ENCODE measurements at regions not wholly inside any gene's neighbourhood (a gene's known extent, or its start where the extent isn't known, plus 50 kb on each side); places are given as distances from the start of the nearest gene placed in this dataset.

DNA sequence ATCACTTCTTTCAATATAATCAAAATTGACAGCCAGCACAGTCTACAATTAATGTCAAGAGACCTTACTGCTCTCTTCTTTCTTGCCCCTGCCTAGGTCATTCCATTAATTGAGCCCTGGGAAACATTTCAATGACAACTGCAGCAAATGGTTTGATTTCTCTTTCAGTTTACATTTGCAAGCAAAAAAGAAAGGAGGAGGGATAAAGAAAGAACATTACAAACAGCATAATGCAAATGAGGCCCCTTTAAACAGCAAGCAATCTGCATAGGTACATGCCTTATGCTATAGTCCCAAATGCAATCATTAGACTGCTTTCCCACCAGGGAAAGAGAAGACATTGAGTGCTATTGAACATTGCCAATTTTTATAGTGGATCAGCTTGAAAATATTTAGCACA, 655.0 kb upstream of the CDH2 start:
- DNase-seq (ENCODE audit: low spot score) = no peak
- no peak overlapping the region for H3K4me3 ChIP-seq
- H3K36me3 ChIP-seq = no peaks in the 10 kb centered on the region
- no peaks in the 10 kb centered on the region for H3F3A ChIP-seq (ENCODE audit: low read depth)
- H3K9me3 ChIP-seq (ENCODE audit: low read depth) = no peaks in the 10 kb centered on the region
- TF ChIP-seq EZH2 (IDR thresholded peaks at IDR 0.05) (no peak), EZH2phosphoT487 (IDR thresholded peaks at IDR 0.05) (no peak)
- TF ChIP-seq, protein P1, sequence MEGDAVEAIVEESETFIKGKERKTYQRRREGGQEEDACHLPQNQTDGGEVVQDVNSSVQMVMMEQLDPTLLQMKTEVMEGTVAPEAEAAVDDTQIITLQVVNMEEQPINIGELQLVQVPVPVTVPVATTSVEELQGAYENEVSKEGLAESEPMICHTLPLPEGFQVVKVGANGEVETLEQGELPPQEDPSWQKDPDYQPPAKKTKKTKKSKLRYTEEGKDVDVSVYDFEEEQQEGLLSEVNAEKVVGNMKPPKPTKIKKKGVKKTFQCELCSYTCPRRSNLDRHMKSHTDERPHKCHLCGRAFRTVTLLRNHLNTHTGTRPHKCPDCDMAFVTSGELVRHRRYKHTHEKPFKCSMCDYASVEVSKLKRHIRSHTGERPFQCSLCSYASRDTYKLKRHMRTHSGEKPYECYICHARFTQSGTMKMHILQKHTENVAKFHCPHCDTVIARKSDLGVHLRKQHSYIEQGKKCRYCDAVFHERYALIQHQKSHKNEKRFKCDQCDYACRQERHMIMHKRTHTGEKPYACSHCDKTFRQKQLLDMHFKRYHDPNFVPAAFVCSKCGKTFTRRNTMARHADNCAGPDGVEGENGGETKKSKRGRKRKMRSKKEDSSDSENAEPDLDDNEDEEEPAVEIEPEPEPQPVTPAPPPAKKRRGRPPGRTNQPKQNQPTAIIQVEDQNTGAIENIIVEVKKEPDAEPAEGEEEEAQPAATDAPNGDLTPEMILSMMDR (IDR thresholded peaks at IDR 0.05) = no peak
- no peaks in the 10 kb centered on the region for H3K27me3 Mint-ChIP-seq (ENCODE audit: insufficient read depth, low read depth)
- no peaks in the 10 kb centered on the region for H4K20me1 ChIP-seq (ENCODE audit: low read depth)
- H3K27me3 ChIP-seq = no peaks in the 10 kb centered on the region
- H3K9ac ChIP-seq = no peak overlapping the region
- H3K4me2 ChIP-seq = no peak overlapping the region
- no peak overlapping the region for H3K27ac Mint-ChIP-seq
- H3K4me3 Mint-ChIP-seq = no peak overlapping the region
- no peaks in the 10 kb centered on the region for H3K36me3 Mint-ChIP-seq
- H3K9me3 Mint-ChIP-seq = no peaks in the 10 kb centered on the region
- no peaks in the 10 kb centered on the region for H3K79me2 ChIP-seq (ENCODE audit: low read depth)
- H3K27ac ChIP-seq = no peak overlapping the region
- H2AFZ ChIP-seq (replicated peaks) = no peak overlapping the region
- H3K4me1 Mint-ChIP-seq = peaks cover 8% of the 10 kb centered on the region
- H3K4me1 ChIP-seq = peaks cover 23% of the 10 kb centered on the region

DNA sequence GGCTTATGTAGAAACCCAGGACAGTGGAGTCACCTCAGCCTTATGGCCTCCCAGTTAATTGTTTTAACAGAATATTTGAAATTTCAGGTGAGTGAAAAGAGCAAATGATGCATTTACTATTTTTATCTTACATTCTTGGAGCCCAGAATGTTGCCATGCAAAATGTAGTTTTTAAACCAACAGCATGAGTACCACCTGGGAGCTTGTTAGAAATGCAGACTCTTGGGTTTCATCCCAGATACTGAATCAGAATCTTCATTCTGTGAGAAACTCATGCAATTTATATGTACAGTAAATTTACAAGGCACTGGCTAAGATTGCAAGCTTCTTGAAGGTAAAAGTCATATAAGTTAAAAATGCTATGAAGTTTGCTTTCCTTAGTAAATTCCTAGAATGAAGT, 654.5 kb upstream of the CDH2 start:
- Mint-ChIP-seq H3K9me3 (no peaks in the 10 kb centered on the region), H3K4me1 (peaks cover 8% of the 10 kb centered on the region), H3K27me3 (ENCODE audit: insufficient read depth, low read depth) (no peaks in the 10 kb centered on the region), H3K4me3 (no peak overlapping the region), H3K27ac (no peak overlapping the region), H3K36me3 (no peaks in the 10 kb centered on the region)
- Histone ChIP-seq H3K27me3 (no peaks in the 10 kb centered on the region), H3F3A (ENCODE audit: low read depth) (no peaks in the 10 kb centered on the region), H3K4me3 (no peak overlapping the region), H3K79me2 (ENCODE audit: low read depth) (no peaks in the 10 kb centered on the region), H3K4me2 (no peak overlapping the region), H3K9me3 (ENCODE audit: low read depth) (no peaks in the 10 kb centered on the region), H3K9ac (no peak overlapping the region), H3K27ac (no peak overlapping the region), H4K20me1 (ENCODE audit: low read depth) (no peaks in the 10 kb centered on the region), H3K4me1 (peaks cover 23% of the 10 kb centered on the region), H2AFZ (replicated peaks) (no peak overlapping the region), H3K36me3 (no peaks in the 10 kb centered on the region)
- DNase-seq (ENCODE audit: low spot score) = no peak
- no peak for TF ChIP-seq EZH2 (IDR thresholded peaks at IDR 0.05)
- TF ChIP-seq EZH2phosphoT487 (IDR thresholded peaks at IDR 0.05) = no peak
- TF ChIP-seq, protein P1 (IDR thresholded peaks at IDR 0.05) = no peak

DNA sequence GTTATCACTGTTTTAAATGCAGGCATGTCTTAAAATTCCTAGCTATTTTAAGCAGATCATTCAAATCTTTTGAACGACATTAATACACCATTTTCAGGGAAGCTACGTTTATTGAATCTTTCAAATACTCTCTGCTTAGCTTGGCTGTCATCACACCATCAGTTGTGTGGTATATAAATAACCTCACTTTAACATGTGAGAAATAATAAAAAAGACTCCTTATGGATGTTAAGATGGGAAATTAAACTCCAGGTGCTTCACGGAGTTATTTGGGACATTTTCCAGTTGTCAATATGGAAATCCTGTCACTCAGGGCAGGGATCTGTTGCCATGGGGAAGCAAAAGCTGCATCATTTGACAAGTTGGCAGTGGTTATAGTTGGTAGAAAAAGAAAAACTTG, 649.2 kb upstream of the CDH2 start:
- H3K27ac ChIP-seq = no peak overlapping the region
- peaks cover 23% of the 10 kb centered on the region for H3K4me1 ChIP-seq
- no peak for TF ChIP-seq EZH2 (IDR thresholded peaks at IDR 0.05)
- TF ChIP-seq, protein P1 (IDR thresholded peaks at IDR 0.05) = no peak
- H3K27me3 Mint-ChIP-seq (ENCODE audit: insufficient read depth, low read depth) = no peaks in the 10 kb centered on the region
- H3K4me3 ChIP-seq = no peak overlapping the region
- peaks cover 10% of the 10 kb centered on the region for H3K4me1 Mint-ChIP-seq
- no peaks in the 10 kb centered on the region for H3K36me3 Mint-ChIP-seq
- H3K9me3 Mint-ChIP-seq = no peaks in the 10 kb centered on the region
- no peak overlapping the region for H3K4me3 Mint-ChIP-seq
- H3K27me3 ChIP-seq = no peaks in the 10 kb centered on the region
- no peaks in the 10 kb centered on the region for H3K9me3 ChIP-seq (ENCODE audit: low read depth)
- no peak overlapping the region for H3K4me2 ChIP-seq
- H2AFZ ChIP-seq (replicated peaks) = no peak overlapping the region
- no peak overlapping the region for H3K27ac Mint-ChIP-seq
- no peaks in the 10 kb centered on the region for H3K79me2 ChIP-seq (ENCODE audit: low read depth)
- no peaks in the 10 kb centered on the region for H4K20me1 ChIP-seq (ENCODE audit: low read depth)
- no peak overlapping the region for H3K9ac ChIP-seq
- H3F3A ChIP-seq (ENCODE audit: low read depth) = no peaks in the 10 kb centered on the region
- H3K36me3 ChIP-seq = no peaks in the 10 kb centered on the region
- no peak for DNase-seq (ENCODE audit: low spot score)

DNA sequence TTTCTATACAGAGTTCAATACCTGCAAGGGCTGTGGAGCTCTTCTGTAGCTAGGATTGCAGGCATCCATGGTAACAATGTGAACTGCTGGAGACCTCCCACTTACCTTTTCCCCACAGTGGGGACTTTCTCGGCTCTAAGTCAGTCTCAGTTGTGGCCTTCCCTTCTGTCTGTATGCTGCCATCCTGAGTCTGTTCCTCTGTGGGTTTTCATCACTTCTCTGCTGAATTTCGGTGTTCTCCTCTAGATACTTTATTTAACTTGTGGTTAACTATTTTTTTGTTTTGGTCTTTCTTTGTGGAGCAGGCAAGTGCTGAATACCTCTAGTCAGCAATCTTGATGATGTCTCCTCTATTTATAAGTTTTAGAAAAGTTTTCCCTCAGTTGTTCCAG, 647.2 kb upstream of the CDH2 start:
- Mint-ChIP-seq H3K4me1 (peaks cover 10% of the 10 kb centered on the region), H3K36me3 (no peaks in the 10 kb centered on the region), H3K9me3 (no peaks in the 10 kb centered on the region), H3K4me3 (no peak overlapping the region), H3K27me3 (ENCODE audit: insufficient read depth, low read depth) (no peaks in the 10 kb centered on the region), H3K27ac (no peak overlapping the region)
- H3K4me2 ChIP-seq = no peak overlapping the region
- no peaks in the 10 kb centered on the region for H3F3A ChIP-seq (ENCODE audit: low read depth)
- H3K9ac ChIP-seq = no peak overlapping the region
- no peaks in the 10 kb centered on the region for H3K27me3 ChIP-seq
- no peak overlapping the region for H3K27ac ChIP-seq
- no peak overlapping the region for H2AFZ ChIP-seq (replicated peaks)
- peaks cover 23% of the 10 kb centered on the region for H3K4me1 ChIP-seq
- DNase-seq (ENCODE audit: low spot score) = no peak
- H3K4me3 ChIP-seq = no peak overlapping the region
- no peaks in the 10 kb centered on the region for H3K36me3 ChIP-seq
- no peaks in the 10 kb centered on the region for H3K79me2 ChIP-seq (ENCODE audit: low read depth)
- no peaks in the 10 kb centered on the region for H4K20me1 ChIP-seq (ENCODE audit: low read depth)
- H3K9me3 ChIP-seq (ENCODE audit: low read depth) = no peaks in the 10 kb centered on the region
- TF ChIP-seq EZH2 (IDR thresholded peaks at IDR 0.05) = no peak
- TF ChIP-seq EZH2phosphoT487 (IDR thresholded peaks at IDR 0.05) = no peak
- TF ChIP-seq, protein P1 (IDR thresholded peaks at IDR 0.05) = no peak
